HG03521 (cell line): ENCODE measurements at regions not wholly inside any gene's neighbourhood (a gene's known extent, or its start where the extent isn't known, plus 50 kb on each side); places are given as distances from the start of the nearest gene placed in this dataset.
"Not testable (repeated sequence)": the region's sequence is repeated elsewhere in the genome, so short reads cannot be mapped to it uniquely, and the experiment has no call there.

Experiments
- ATAC-seq: cut with Tn5 transposase; IDR thresholded peaks from one replicate; pipeline ENCODE4 v1.9.1; 2021; ENCODE audit warnings: mild to moderate bottlenecking, moderate library complexity; ENCODE audit not compliant: unreplicated experiment

GRCh38 chr12:67069451-67070306 is 199.5 kb upstream of the CAND1 start:
- peak; percentile 47 for ATAC-seq

DNA sequence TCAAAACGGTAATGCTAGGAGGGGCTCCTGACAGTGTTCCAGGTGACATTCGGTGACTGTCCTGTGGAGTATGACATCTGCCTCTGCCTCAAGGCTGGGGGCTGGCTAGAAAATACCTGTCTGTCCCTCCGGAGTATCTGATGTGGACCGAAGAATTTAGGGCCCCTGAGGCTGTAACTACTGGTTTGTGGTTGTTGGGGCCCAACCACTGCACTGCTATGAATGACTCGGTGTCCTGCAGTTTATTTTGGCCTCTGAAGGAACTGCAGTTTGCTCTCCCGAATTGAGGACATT is 198.9 kb upstream of the CAND1 start:
- no peak for ATAC-seq

DNA sequence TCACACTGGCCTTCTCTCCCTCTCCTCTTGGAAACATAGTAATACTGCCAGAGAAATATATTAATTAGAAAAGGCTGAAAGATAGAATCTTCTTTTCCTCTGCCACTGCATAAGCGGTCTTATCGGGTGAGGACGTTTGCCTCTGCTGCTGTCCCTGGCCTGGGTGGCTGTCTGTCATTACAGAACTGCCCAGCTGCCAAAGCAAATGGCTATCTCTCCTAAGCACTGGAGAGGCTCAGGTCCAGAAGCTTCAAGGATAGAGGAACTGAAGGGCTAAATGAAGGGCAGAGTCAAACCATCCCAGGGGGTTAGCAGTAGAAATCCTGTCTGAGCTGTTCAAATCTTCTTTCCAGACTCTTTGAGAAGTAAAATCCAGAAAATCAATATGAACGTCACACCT is 198.6 kb upstream of the CAND1 start:
- ATAC-seq: no peak

GRCh38 chr12:67072281-67072680 is 196.9 kb upstream of the CAND1 start:
- ATAC-seq: not testable (repeated sequence)

DNA sequence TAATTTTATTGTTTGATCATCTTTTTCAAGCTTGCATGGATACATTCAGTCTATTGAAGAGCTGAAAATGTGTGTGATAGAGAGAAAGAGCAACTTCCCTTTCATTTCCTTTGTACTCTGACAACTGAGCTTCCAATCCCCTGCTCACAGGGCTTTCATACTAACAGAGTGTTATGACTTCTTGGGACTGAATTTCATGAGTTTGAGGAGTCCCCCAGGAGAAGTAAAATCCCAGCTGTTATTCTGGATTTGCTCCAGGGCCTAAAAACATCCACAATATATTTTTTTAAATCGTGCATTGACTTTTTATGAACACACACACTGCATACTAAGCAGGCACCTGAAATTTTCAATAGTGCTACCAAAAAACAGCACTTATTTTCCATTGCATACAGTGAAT is 195.8 kb upstream of the CAND1 start:
- no peak for ATAC-seq

GRCh38 chr12:67074072-67074471 is 195.1 kb upstream of the CAND1 start:
- ATAC-seq: no peak

- ATAC-seq: no peak
These were observed 191.5 kb upstream of the CAND1 start for GRCh38 chr12:67077617-67078016.

- no peak for ATAC-seq
These were observed 190.2 kb upstream of the CAND1 start for GRCh38 chr12:67078957-67079356.

DNA sequence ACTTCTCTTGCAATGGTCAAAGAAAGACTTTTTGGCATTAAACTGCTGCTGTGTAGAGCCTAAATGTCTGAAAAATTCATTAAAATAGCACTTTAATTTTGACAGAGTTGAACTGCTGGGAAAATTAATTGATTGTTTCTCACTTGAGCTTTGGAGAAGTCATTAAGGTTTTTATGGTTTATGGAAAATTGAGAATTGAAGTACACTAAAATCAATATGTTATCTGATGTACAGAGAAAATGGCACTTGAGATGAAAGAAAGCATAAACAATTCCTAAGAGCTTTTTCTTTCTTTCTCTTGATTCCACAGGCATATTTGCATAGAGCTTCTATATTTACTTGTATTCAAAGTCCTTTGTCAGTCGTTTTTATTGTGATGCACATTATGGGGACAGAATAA is 188.5 kb upstream of the CAND1 start:
- ATAC-seq: no peak

GRCh38 chr12:67082221-67082620 is 186.9 kb upstream of the CAND1 start:
- no peak for ATAC-seq

GRCh38 chr12:67085699-67086098 is 183.5 kb upstream of the CAND1 start:
- no peak for ATAC-seq

- ATAC-seq: no peak
These were observed 183.0 kb upstream of the CAND1 start for GRCh38 chr12:67086116-67086515.

DNA sequence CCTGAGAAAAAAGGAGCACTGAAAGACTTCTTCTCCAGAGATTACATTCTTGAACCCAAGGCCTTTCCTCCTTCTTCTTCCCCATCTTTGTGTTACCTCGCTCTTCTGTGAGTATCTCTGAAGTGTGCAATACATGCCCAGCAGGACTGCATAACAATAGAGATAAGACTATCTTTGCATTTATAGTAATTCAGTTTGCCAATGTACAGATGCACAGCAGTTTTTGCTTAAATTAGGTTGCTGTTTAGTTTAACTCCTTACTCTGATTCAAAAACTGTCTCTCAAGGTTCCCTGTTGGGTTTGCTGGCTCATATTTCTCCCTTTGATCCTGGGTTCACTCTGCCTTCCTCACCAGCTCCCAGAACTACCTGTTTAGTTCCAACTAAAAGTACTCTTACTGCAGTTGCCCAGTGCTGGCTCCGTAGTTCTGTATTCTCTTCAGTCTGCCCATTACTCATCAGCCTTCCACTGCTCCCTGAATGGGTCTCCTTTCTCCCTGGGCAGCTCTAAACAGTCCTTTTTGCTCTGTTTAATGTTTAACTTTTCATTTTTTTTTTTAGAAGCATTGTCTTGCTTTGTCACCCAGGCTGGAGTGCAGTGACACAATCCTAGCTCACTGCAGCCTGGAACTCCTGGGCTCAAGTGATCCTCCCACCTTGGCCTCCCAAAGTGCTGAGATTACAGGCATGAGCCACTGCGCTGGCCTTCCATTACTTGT is 180.6 kb upstream of the CAND1 start:
- ATAC-seq: no peak

- no peak for ATAC-seq
These were observed 178.0 kb upstream of the CAND1 start for GRCh38 chr12:67091204-67091603.

DNA sequence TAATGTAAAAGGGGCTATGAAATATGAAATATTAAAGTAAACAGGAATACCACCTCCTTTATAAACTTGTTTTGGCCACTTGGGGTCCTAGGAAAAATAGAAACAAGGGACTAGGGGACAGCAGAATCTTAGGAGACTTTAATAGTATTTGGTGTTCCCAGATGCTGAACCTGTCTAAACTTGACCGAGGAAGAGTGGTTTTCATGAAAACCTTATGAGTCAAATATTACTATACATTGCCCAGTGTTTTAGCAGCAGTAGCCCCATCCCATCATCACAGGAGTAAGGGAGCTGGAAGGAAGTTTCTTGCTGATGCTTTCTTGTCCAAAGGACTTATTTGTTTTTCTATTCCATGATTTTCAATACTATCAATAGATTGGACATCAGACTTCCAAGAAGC is 177.5 kb upstream of the CAND1 start:
- no peak for ATAC-seq

DNA sequence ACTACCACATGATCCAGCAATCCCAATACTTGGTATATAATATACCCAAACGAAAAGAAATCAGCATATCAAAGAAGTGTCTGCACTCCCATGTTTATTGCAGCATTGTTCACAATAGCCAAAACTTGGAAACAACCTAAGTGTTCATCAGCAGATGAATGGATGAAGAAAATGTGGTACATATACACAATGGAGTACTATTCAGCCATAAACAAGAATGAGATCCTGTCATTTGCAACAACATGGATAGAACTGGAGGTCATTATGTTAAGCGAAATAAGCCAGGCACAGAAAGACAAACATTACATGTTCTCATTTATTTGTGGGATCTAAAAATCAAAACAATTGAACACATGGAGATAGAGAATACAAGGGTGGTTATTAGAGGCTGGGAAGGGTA is 176.2 kb upstream of the CAND1 start:
- ATAC-seq: not testable (repeated sequence)

GRCh38 chr12:67096533-67097318 is 172.4 kb upstream of the CAND1 start:
- ATAC-seq: no peak

- no peak for ATAC-seq
These were observed 169.3 kb upstream of the CAND1 start for GRCh38 chr12:67099858-67100257.

DNA sequence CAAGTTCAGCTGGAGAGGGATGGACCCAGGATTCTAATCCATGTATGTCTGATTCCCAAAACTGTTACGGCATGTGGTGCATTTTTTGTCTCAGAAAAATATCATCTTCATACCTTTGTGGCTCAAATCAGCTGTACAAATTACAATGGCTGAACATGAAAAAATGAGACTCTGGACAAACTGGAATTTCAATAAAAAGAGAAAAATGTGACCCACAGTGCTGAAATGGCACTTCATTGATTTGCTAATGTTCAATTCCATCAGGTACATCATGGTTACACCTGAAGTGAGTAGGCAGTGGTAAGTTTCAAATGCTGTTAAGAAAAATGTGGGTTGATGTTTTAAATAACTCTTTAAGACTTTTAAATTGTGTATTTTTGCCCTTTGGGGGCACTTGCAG is 165.6 kb upstream of the CAND1 start:
- ATAC-seq: no peak

GRCh38 chr12:67107235-67107634 is 161.9 kb upstream of the CAND1 start:
- ATAC-seq: no peak

DNA sequence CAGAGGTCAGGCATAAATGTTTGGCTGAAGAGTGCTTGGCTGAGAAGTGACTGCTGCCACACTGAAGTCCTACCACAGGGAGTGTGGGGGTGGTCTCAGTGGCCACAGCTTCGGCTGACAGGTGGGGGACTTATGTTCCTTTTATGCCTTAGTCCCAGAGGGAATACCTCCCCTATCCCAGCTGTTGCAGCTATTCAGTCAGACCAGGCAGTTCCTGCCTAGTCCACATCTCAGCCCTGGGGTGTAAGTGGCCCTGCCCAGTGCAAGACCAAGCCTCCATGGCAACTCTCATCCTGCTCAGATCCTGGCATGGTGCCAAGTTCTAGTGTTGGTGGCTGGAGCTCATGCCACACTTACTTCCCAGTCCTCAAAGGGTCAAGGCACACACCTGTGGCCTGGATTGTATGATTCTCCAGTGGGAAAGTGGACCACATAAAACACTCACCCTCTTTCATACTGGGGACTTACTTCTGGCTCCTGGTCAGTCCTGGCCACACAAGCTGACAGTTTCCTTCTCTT is 161.3 kb upstream of the CAND1 start:
- ATAC-seq: no peak

- not testable (repeated sequence) for ATAC-seq
These were observed 158.8 kb upstream of the CAND1 start for GRCh38 chr12:67110345-67110744.
